Esophagus muscularis mucosa (tissue), 4 donors: ENCODE measurements at regions not wholly inside any gene's neighbourhood (a gene's known extent, or its start where the extent isn't known, plus 50 kb on each side); places are given as distances from the start of the nearest gene placed in this dataset.

Source experiments
- CTCF ChIP-seq, 3 experiments: fragments of 200-600 bp in 2 of 3; fragments of 450-650 bp in 1 of 3; sonication (generic) in 2 of 3; IDR thresholded peaks; one replicate each; pipeline ENCODE4 v1.5.1; 2017 to 2019; ENCODE audit warnings: antibody characterized with exemption in 3 of 3, mild to moderate bottlenecking in 2 of 3, moderate library complexity in 1 of 3
- EP300 ChIP-seq: sonication (generic); formaldehyde crosslinking; IDR thresholded peaks from one replicate; pipeline ENCODE4 v1.6.1; 2017; ENCODE audit warnings: antibody characterized with exemption
- POLR2A ChIP-seq: fragments of 450-650 bp; IDR thresholded peaks from one replicate; pipeline ENCODE4 v1.6.1; 2017; ENCODE audit warnings: antibody characterized with exemption, moderate library complexity, mild to moderate bottlenecking, low read depth
- POLR2AphosphoS5 ChIP-seq, 2 donors: sonication (generic); formaldehyde crosslinking; IDR thresholded peaks; one replicate each; pipeline ENCODE4 v1.6.1; 2017; ENCODE audit warnings: antibody characterized with exemption in 2 of 2

GRCh38 chr5:174644923-174645322 lies 79.5 kb upstream of the MSX2 start:
- TF ChIP-seq CTCF (IDR thresholded peaks at IDR 0.05), result no peak
- TF ChIP-seq POLR2A, result no peak
- TF ChIP-seq EP300, result no peak
- no peak for TF ChIP-seq POLR2AphosphoS5 (IDR thresholded peaks at IDR 0.05)
